GM18505 (cell line): ENCODE measurements at regions not wholly inside any gene's neighbourhood (a gene's known extent, or its start where the extent isn't known, plus 50 kb on each side); places are given as distances from the start of the nearest gene placed in this dataset.
"Not testable (repeated sequence)": the region's sequence is repeated elsewhere in the genome, so short reads cannot be mapped to it uniquely, and the experiment has no call there.

ENCODE experiments used
- ATAC-seq: cut with Tn5 transposase; IDR thresholded peaks from one replicate; pipeline ENCODE4 v1.9.1; 2021; ENCODE audit not compliant: unreplicated experiment
- POLR2A ChIP-seq: IDR thresholded peaks from 4 replicates; pipeline ENCODE4 v1.6.1; 2011; ENCODE audit warnings: borderline replicate concordance; ENCODE audit not compliant: insufficient read depth, insufficient read length; ENCODE audit errors: extremely low read depth

DNA sequence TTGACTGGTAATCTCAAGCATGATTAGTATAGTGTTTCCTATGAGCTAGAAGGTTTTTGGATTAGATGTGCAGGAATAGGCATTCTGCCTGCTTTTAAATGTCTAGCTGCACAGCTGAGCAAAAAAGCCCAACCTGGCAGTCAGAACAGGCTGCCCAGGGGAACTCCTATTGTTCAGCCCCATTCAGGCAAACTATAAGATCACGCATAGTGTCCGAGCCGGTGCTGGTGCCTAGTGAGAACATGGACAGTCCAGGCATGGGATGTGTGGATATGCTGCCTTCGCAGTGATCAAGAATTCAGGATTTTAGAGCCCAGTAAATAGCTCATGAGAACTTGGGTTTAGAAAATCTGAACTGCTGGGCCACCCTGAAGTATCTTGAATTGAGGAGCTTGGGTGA, 348.8 kb downstream of the UTRN start:
- ATAC-seq = no peak
- no peak for TF ChIP-seq POLR2A

DNA sequence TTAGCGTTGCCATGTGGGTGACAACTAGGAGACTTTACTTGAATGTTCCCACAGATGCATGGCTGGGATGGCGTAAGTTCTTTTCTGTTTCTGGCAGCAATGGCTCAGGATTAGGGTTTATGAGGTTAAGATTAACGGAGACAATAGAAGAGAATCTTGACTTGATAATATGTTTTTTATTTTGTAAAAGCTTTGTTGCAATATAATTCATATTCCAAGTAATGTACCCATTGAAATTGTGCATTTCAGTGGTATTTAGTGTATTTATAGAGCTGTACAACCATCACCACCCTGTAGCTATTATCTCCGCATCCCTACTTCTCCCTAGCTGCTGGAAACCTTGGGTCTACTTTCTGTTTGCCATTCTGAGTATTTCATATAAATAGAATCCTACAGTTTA, 349.2 kb downstream of the UTRN start:
- TF ChIP-seq POLR2A = no peak
- no peak for ATAC-seq

GRCh38 chr6:144635051-144635450, 349.9 kb downstream of the UTRN start:
- no peak for TF ChIP-seq POLR2A
- ATAC-seq = no peak

DNA sequence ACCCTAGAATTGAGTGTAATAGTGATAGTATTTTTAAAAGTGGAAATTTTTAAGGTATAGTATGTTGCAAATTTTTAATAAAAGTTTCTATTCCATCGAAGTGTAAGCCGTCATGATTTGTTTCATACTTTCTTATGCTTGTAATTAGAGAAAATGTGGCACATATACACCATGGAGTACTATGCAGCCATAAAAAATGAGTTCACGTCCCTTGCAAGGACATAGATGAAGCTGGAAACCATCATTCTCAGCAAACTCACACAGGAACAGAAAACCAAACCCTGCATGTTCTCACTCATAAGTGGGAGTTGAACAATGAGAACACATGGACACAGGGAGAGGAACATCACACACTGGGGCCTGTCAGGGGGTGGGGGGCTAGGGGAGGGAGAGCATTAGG, 350.9 kb downstream of the UTRN start:
- ATAC-seq = not testable (repeated sequence)

GRCh38 chr6:144637541-144637940, 352.4 kb downstream of the UTRN start:
- no peak for ATAC-seq
- TF ChIP-seq POLR2A = no peak

- ATAC-seq = no peak
Observed at GRCh38 chr6:144639654-144640053, 354.5 kb downstream of the UTRN start.

GRCh38 chr6:144641286-144641685, 356.2 kb downstream of the UTRN start:
- ATAC-seq = no peak
- TF ChIP-seq POLR2A = no peak

More at GRCh38 chr6:144639654-144640053, 354.5 kb downstream of the UTRN start:
- no peak for TF ChIP-seq POLR2A

GRCh38 chr6:144644776-144645175, 359.6 kb downstream of the UTRN start:
- ATAC-seq = no peak
- no peak for TF ChIP-seq POLR2A

DNA sequence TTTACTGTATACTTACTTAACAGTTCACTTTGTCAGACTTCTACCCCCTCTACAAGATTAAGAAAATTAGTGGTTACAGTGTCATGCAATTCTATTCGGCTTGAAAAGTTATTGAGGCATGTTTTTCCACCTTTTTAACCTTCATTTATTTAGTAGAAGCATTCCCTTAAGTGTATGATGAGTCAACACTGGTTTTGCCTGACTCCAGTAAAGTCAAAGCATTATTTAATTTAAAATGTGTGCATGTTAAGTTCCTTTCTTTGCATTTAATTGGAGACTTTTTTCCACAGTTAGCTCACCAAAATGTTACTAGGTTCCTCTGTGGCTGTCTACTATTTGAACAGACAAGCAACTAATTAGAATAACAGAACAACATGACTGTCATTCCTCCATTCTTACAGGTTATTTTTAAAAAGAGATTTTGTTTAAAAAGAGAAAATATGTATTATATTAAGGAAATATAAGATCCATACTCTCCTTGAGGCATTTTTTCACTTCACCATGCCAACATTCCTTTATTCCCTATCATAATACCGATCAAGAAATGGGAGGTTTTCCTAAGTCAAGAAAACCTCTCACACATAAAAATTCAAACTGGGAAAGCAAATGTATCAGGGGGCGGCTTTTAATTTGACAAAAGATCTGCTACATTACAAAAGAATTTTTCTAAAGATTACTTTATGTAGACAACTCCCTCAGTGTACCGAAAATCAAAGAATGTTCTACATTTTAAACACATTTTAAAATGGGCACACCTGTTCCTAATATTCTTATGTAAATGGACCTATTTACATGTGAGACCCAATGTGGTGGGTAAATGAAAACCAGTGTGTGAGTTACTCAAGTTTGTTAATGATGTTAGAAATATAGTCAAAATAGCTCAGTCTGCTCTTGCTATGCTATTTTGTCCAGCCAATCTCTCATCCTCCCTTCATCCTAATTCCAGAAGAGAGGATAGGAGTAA, 361.2 kb downstream of the UTRN start:
- TF ChIP-seq POLR2A = no peak
- no peak for ATAC-seq

- no peak for ATAC-seq
- no peak for TF ChIP-seq POLR2A
Observed at GRCh38 chr6:144647406-144647964, 362.4 kb downstream of the UTRN start.

- no peak for ATAC-seq
- no peak for TF ChIP-seq POLR2A
Observed at GRCh38 chr6:144647971-144648651, 363.0 kb downstream of the UTRN start.

DNA sequence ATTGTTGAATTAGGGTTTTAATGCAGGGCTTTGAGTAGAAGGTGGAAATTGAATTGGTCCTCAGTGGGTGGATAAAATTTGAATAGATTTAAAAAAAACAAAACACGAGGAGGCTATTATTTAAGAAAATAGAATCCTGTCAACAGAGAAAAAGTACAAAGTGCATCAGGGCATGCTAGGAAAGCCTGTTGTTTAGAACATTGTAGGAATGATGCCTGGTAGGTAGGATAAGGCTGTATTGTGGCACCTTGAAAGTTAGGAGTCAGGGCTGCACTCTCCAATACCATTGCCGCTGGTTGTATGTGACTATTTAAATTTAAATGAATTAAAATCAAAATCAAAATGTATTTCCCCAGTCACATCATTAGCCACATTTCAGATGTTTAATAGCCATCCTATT, 363.9 kb downstream of the UTRN start:
- no peak for ATAC-seq
- no peak for TF ChIP-seq POLR2A

- no peak for ATAC-seq
- no peak for TF ChIP-seq POLR2A
Observed at GRCh38 chr6:144651234-144651633, 366.1 kb downstream of the UTRN start.
